Vagina (tissue), 2 donors: ENCODE measurements at regions not wholly inside any gene's neighbourhood (a gene's known extent, or its start where the extent isn't known, plus 50 kb on each side); places are given as distances from the start of the nearest gene placed in this dataset.

ENCODE experiments used
- CTCF ChIP-seq, 3 experiments: fragments of 450-650 bp in 2 of 3; fragments of 200-600 bp in 1 of 3; sonication (generic) in 1 of 3; IDR thresholded peaks; one replicate each; pipeline ENCODE4 v1.5.1; 2017 to 2019; ENCODE audit warnings: antibody characterized with exemption in 3 of 3, mild to moderate bottlenecking in 2 of 3, moderate library complexity in 2 of 3
- POLR2A ChIP-seq, 2 donors: fragments of 450-650 bp; IDR thresholded peaks; one replicate each; pipeline ENCODE4 v1.6.1; 2017; ENCODE audit warnings: antibody characterized with exemption in 2 of 2, mild to moderate bottlenecking in 2 of 2, moderate library complexity in 2 of 2
- POLR2AphosphoS5 ChIP-seq, 2 donors: sonication (generic); formaldehyde crosslinking; IDR thresholded peaks; one replicate each; pipeline ENCODE4 v1.9.0; 2017; ENCODE audit warnings: antibody characterized with exemption in 2 of 2, mild to moderate bottlenecking in 2 of 2, low read depth in 1 of 2; ENCODE audit not compliant: insufficient read depth in 1 of 2

- TF ChIP-seq CTCF (IDR thresholded peaks at IDR 0.05) (no peak), POLR2AphosphoS5 (IDR thresholded peaks at IDR 0.05; ENCODE audit: insufficient read depth in 1 of 2, low read depth in 1 of 2) (no peak), POLR2A (IDR thresholded peaks at IDR 0.05) (no peak)
Measured at GRCh38 chr1:112110031-112110430, 120.6 kb upstream of the KCND3 start.
